ENCODE measurements at regions not wholly inside any gene's neighbourhood (a gene's known extent, or its start where the extent isn't known, plus 50 kb on each side); places are given as distances from the start of the nearest gene placed in this dataset.
A peak's percentile ranks its signal among the peaks of the same experiment; 100 is the strongest.

GRCh38 chr7:94195201-94195600 is 191.0 kb upstream of the BET1 start:
- Histone ChIP-seq H3K27ac (no peak overlapping the region), H3K4me3 (no peak overlapping the region), H3K9me3 (no peaks in the 10 kb centered on the region), H3K4me2 (no peak overlapping the region), H3K4me1 (peaks cover 8% of the 10 kb centered on the region; the same call in 2 of the 3 replicates)
- POLR2A ChIA-PET: no interaction called here
- no peak for TF ChIP-seq POLR2AphosphoS2 (conservative IDR thresholded peaks at IDR 0.05; ENCODE audit: low read length)
- no peak for TF ChIP-seq ZNF302 (CRISPR knock-in tag; IDR thresholded peaks at IDR 0.05)
- no peak for TF ChIP-seq EHF (CRISPR knock-in tag; IDR thresholded peaks at IDR 0.05)
- no peak for TF ChIP-seq MAFK (IDR thresholded peaks at IDR 0.05; ENCODE audit: partially characterized antibody)
- TF ChIP-seq HEYL (CRISPR knock-in tag; IDR thresholded peaks at IDR 0.05): no peak
- no peak for TF ChIP-seq ZC3H11A (IDR thresholded peaks at IDR 0.05)
- TF ChIP-seq E2F6 (IDR thresholded peaks at IDR 0.05; ENCODE audit: borderline replicate concordance, low read depth): no peak
- TF ChIP-seq KDM5A (IDR thresholded peaks at IDR 0.05): no peak
- TF ChIP-seq RCOR1 (IDR thresholded peaks at IDR 0.05; ENCODE audit: low read depth, low read length): no peak
- no peak for TF ChIP-seq SMC3 (IDR thresholded peaks at IDR 0.05)
- no peak for TF ChIP-seq GATA3 (IDR thresholded peaks at IDR 0.05; ENCODE audit: borderline replicate concordance)
- no peak for TF ChIP-seq SREBF2 (IDR thresholded peaks at IDR 0.05)
- no peak for TF ChIP-seq JUN (IDR thresholded peaks at IDR 0.05)
- no peak for TF ChIP-seq ESRRA (IDR thresholded peaks at IDR 0.05; ENCODE audit: borderline replicate concordance, low read length)
- no peak for TF ChIP-seq PHF8 (IDR thresholded peaks at IDR 0.05; ENCODE audit: borderline replicate concordance, low read depth)
- TF ChIP-seq RAD21 (conservative IDR thresholded peaks at IDR 0.05 in 1 of 2, IDR thresholded peaks at IDR 0.05 in 1 of 2): no peak
- no peak for TF ChIP-seq BCL3 (IDR thresholded peaks at IDR 0.05)
- no peak for TF ChIP-seq FOSB (CRISPR knock-in tag; IDR thresholded peaks at IDR 0.05)
- TF ChIP-seq JUNB (IDR thresholded peaks at IDR 0.05): no peak
- no peak for TF ChIP-seq HMGXB4 (CRISPR knock-in tag; IDR thresholded peaks at IDR 0.05; ENCODE audit: borderline replicate concordance)
- FAIRE-seq: peak; percentile 43
- WGBS (ENCODE audit: missing lambda C conversion rate): 88% methylated on average over 2 of the region's 2 CpGs
- no peak for ATAC-seq
- no peak for DNase-seq (ENCODE audit: low read depth in 1 of 2, low spot score in 1 of 2)
- CTCF ChIA-PET: interaction anchor here (1.5 kb wide), 1 partner anchor 11 kb away, joined by 3 read pairs; no protein-coding TSS in a partner anchor

GRCh38 chr7:94195813-94196212 is 191.7 kb upstream of the BET1 start:
- 91% methylated on average over 1 of the region's 1 CpG for WGBS (ENCODE audit: missing lambda C conversion rate)
- ATAC-seq (no peak), FAIRE-seq (peak; percentile 67), DNase-seq (ENCODE audit: low read depth in 1 of 2, low spot score in 1 of 2) (no peak)
- ChIA-PET POLR2A (no interaction called here), CTCF (interaction anchor here (1.5 kb wide), 1 partner anchor 10 kb away, joined by 3 read pairs; no protein-coding TSS in a partner anchor)
- TF ChIP-seq ZNF302 (CRISPR knock-in tag; IDR thresholded peaks at IDR 0.05): no peak
- TF ChIP-seq HEYL (CRISPR knock-in tag; IDR thresholded peaks at IDR 0.05): no peak
- no peak for TF ChIP-seq EHMT2 (IDR thresholded peaks at IDR 0.05; ENCODE audit: low read depth)
- H3K9me3 ChIP-seq: no peaks in the 10 kb centered on the region
- H3K4me3 ChIP-seq: no peak overlapping the region
- H3K4me2 ChIP-seq: no peak overlapping the region
- H3K27ac ChIP-seq: no peak overlapping the region
- peaks cover 2% of the 10 kb centered on the region; the same call in 2 of the 3 replicates for H3K4me1 ChIP-seq

GRCh38 chr7:94205529-94205928 is 189.2 kb upstream of the COL1A2 start:
- no peak for FAIRE-seq
- whole genome bisulfite sequencing (ENCODE audit: missing lambda C conversion rate): 63% methylated on average over 2 of the region's 2 CpGs

More at GRCh38 chr7:94205529-94205928, 189.2 kb upstream of the COL1A2 start:
- CTCF ChIA-PET: interaction anchor here (1.2 kb wide), 1 partner anchor 10 kb away, joined by 3 read pairs; no protein-coding TSS in a partner anchor
- Histone ChIP-seq H3K9me3 (no peaks in the 10 kb centered on the region), H3K27ac (no peak overlapping the region), H3K4me1 (no peaks in the 10 kb centered on the region), H3K4me2 (no peak overlapping the region), H3K4me3 (no peak overlapping the region)
- POLR2A ChIA-PET: no interaction called here
- DNase-seq (ENCODE audit: low read depth in 1 of 2, low spot score in 1 of 2) (no peak), ATAC-seq (no peak)
- no peak for TF ChIP-seq HMGXB4 (CRISPR knock-in tag; IDR thresholded peaks at IDR 0.05; ENCODE audit: borderline replicate concordance)
- no peak for TF ChIP-seq HOXB13 (CRISPR knock-in tag; IDR thresholded peaks at IDR 0.05; ENCODE audit: low read depth)
- no peak for TF ChIP-seq RCOR1 (IDR thresholded peaks at IDR 0.05; ENCODE audit: low read depth, low read length)
- no peak for TF ChIP-seq GATA3 (IDR thresholded peaks at IDR 0.05; ENCODE audit: borderline replicate concordance)
- no peak for TF ChIP-seq SREBF2 (IDR thresholded peaks at IDR 0.05)
